Ishikawa (cell line): ENCODE measurements at regions not wholly inside any gene's neighbourhood (a gene's known extent, or its start where the extent isn't known, plus 50 kb on each side); places are given as distances from the start of the nearest gene placed in this dataset.

ENCODE experiments used
- CEBPB ChIP-seq: IDR thresholded peaks from 2 replicates; pipeline ENCODE4 v1.6.1; 2012
- CREB1 ChIP-seq: IDR thresholded peaks from 2 replicates; pipeline ENCODE4 v1.6.1; 2012; ENCODE audit warnings: low read depth
- EGR1 ChIP-seq: IDR thresholded peaks from 2 replicates; pipeline ENCODE4 v1.6.1; 2012
- EP300 ChIP-seq: IDR thresholded peaks from 2 replicates; pipeline ENCODE4 v1.6.1; 2012; ENCODE audit warnings: borderline replicate concordance
- FOXM1 ChIP-seq: IDR thresholded peaks from 2 replicates; pipeline ENCODE4 v1.6.1; 2012; ENCODE audit warnings: low read depth, borderline replicate concordance
- NFIC ChIP-seq: IDR thresholded peaks from 2 replicates; pipeline ENCODE4 v1.6.1; 2012
- RAD21 ChIP-seq: IDR thresholded peaks from 2 replicates; pipeline ENCODE4 v1.6.1; 2012; ENCODE audit warnings: low read depth
- REST ChIP-seq: IDR thresholded peaks from 2 replicates; pipeline ENCODE4 v1.6.1; 2012; ENCODE audit warnings: low read depth, mild to moderate bottlenecking
- TAF1 ChIP-seq: IDR thresholded peaks from 2 replicates; pipeline ENCODE4 v1.6.1; 2012; ENCODE audit warnings: low read depth, mild to moderate bottlenecking
- TCF12 ChIP-seq: IDR thresholded peaks from 2 replicates; pipeline ENCODE4 v1.6.1; 2012; ENCODE audit warnings: low read depth
- TEAD4 ChIP-seq: IDR thresholded peaks from 2 replicates; pipeline ENCODE4 v1.6.1; 2012
- USF1 ChIP-seq: IDR thresholded peaks from 2 replicates; pipeline ENCODE4 v1.6.1; 2012
- YY1 ChIP-seq: IDR thresholded peaks from 2 replicates; pipeline ENCODE4 v1.6.1; 2012; ENCODE audit warnings: low read depth
- ZBTB7A ChIP-seq: IDR thresholded peaks from 2 replicates; pipeline ENCODE4 v1.6.1; 2012; ENCODE audit warnings: low read depth
- TF ChIP-seq, protein P1 (sequence below): IDR thresholded peaks from 2 replicates; pipeline ENCODE4 v1.6.1; 2012

- TF ChIP-seq EP300, result no peak
- TF ChIP-seq ZBTB7A, result no peak
- TF ChIP-seq TCF12, result no peak
- TF ChIP-seq TEAD4, result no peak
- TF ChIP-seq EGR1, result no peak
These were observed 244.7 kb upstream of the GPR26 start for GRCh38 chr10:123421461-123421860.

- TF ChIP-seq YY1 (no peak), RAD21 (no peak), REST (no peak), EP300 (no peak), TEAD4 (no peak)
These were observed 243.9 kb upstream of the GPR26 start for GRCh38 chr10:123422261-123422660.

GRCh38 chr10:123424537-123424936, 241.6 kb upstream of the GPR26 start:
- no peak for TF ChIP-seq REST

DNA sequence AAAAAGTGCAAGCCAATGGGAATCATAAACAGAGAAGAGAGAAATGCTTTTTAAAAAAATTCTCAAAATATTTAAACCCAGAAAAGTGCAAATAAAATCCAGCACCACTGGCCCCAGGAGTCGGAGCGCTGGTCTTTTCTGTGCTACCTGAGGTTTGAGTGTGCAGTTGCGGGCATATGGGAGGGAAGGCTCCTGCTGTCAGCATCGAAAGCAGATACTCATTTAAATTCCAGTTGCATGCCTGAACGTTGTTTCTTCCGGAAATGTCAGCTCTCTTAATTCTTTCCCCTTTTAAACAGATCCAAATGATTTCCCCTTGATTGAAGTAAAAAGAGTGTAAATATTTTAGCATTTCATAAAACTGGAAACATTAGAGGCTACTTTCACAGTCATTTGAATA, 240.5 kb upstream of the GPR26 start:
- TF ChIP-seq USF1 (no peak), RAD21 (no peak), YY1 (no peak), TEAD4 (no peak), TAF1 (no peak), NFIC (no peak), REST (no peak), EGR1 (no peak), ZBTB7A (no peak), CREB1 (no peak), TCF12 (no peak), CEBPB (no peak), EP300 (no peak), FOXM1 (no peak)
- TF ChIP-seq, protein P1, sequence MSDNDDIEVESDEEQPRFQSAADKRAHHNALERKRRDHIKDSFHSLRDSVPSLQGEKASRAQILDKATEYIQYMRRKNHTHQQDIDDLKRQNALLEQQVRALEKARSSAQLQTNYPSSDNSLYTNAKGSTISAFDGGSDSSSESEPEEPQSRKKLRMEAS, result no peak

GRCh38 chr10:123427165-123427786, 238.9 kb upstream of the GPR26 start:
- TF ChIP-seq CEBPB, result peak; percentile 90
- TF ChIP-seq USF1, result no peak
- TF ChIP-seq TCF12, result no peak
- no peak for TF ChIP-seq TEAD4

DNA sequence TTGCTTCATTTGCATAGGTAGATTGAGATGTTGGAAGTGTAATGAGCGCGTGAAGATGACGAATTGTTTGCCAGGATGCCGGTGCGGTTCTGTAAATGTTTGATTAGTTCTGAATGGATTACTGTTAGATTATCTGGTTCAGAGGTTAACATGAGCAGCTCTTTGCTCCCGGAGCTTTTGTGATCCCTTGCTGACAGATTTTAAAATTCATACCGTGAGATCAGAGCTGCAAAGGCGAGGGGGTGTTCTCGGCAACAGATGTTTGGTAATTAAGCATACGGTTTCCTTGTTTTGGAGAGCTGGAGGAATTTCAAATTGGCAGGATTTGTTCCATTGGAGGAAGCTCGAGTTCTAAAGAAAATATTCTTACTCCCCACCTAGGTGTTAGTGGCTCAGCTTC, 237.8 kb upstream of the GPR26 start:
- TF ChIP-seq EP300 (no peak), RAD21 (no peak)
